Adrenal gland (tissue), 9 donors: ENCODE measurements at regions not wholly inside any gene's neighbourhood (a gene's known extent, or its start where the extent isn't known, plus 50 kb on each side); places are given as distances from the start of the nearest gene placed in this dataset.
"Not testable (repeated sequence)": the region's sequence is repeated elsewhere in the genome, so short reads cannot be mapped to it uniquely, and the experiment has no call there.

ENCODE experiments used
- DNase-seq, 7 donors: peaks; one replicate each; pipeline ENCODE4 v3.0.0-alpha.2; 2019 to 2020
- H3K27ac ChIP-seq, 5 donors: fragments of 200-600 bp; sonication (generic) in 4 of 5; 1 replicate in 3 of 5; 2 replicates in 2 of 5; pipeline versions ENCODE4 v1.5.1 to v1.8.0; 2016 to 2020; ENCODE audit warnings: mild to moderate bottlenecking in 1 of 5
- H3K27me3 ChIP-seq: fragments of 200-600 bp; 2 replicates; pipeline ENCODE4 v1.8.0; 2021
- H3K36me3 ChIP-seq, 2 donors: fragments of 200-600 bp; replicated peaks in 1 of 2; 1 replicate in 1 of 2; 2 replicates in 1 of 2; pipeline versions ENCODE4 v1.5.1 to v1.8.0; 2018 to 2022
- H3K4me1 ChIP-seq, 2 donors: fragments of 200-600 bp; replicated peaks in 1 of 2; 1 replicate in 1 of 2; 2 replicates in 1 of 2; pipeline versions ENCODE4 v1.5.1 to v1.8.0; 2018 to 2021
- H3K4me3 ChIP-seq, 4 donors: fragments of 200-600 bp; sonication (generic) in 3 of 4; one replicate each; pipeline ENCODE4 v1.5.1; 2016 to 2018
- H3K9me3 ChIP-seq, 3 donors: fragments of 200-600 bp; sonication (generic) in 1 of 3; replicated peaks in 1 of 3; 1 replicate in 2 of 3; 2 replicates in 1 of 3; pipeline versions ENCODE4 v1.5.1 to v1.8.0; 2016 to 2021
- POLR2A ChIP-seq, 2 donors: fragments of 450-650 bp; IDR thresholded peaks; one replicate each; pipeline ENCODE4 v1.6.1; 2017; ENCODE audit warnings: antibody characterized with exemption in 2 of 2, mild to moderate bottlenecking in 2 of 2, moderate library complexity in 1 of 2
- WGBS, 4 donors: extraction: QIAGEN DNeasy Blood & Tissue Kit in 2 of 4; methylation state at CpG; one replicate each; pipeline versions ENCODE4 v1.1.5 to v1.1.7; 2013 to 2017; 5-methylcytosine and 5-hydroxymethylcytosine counted together
- intact Hi-C, 2 donors: fragments of 100-400 bp; cut with DNase I; formaldehyde crosslinking; loops; one replicate each; pipeline versions ENCODE4 v1.14.1 to v1.15.0; 2022 to 2023
- TF ChIP-seq, protein P1 (sequence below), 6 experiments: fragments of 450-650 bp in 4 of 6; fragments of 200-600 bp in 2 of 6; sonication (generic) in 1 of 6; IDR thresholded peaks; 1 replicate in 5 of 6; 2 replicates in 1 of 6; pipeline versions ENCODE4 v1.5.1 to v1.8.0; 2016 to 2021; ENCODE audit warnings: antibody characterized with exemption in 6 of 6, mild to moderate bottlenecking in 2 of 6, moderate library complexity in 1 of 6
- donor health status: healthy with polysubstance abuse.
- donor health status: Bipolar disorder and iron deficiency.
- donor health status: DM: yes; HTN: yes; CAD: no.
- donor health status: DM: no; HTN: no; CAD: no.
- donor health status: DM: no; HTN: no; CAD: no.

DNA sequence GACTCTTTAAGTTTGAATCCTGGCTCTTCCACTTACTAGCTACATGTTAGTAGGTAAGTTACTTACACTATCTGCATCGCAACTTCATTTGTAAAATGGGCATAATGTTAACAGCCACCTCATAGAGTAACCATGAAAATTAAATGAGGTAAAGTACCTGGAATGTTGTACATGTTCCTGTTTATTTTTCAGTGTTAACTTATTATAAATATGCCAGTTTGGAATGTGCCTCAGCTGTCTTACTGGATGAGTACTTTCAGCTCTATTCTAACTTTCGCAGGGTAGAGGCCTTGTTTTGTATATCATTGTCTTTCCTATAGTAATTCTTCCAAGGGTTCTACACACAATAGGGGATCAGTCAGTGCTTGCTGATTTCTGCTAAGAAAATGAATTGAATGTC lies 167.4 kb downstream of the DUSP10 start:
- Histone ChIP-seq H3K27me3 (no peaks in the 10 kb centered on the region), H3K27ac (no peak overlapping the region), H3K36me3 (no peaks in the 10 kb centered on the region), H3K9me3 (no peaks in the 10 kb centered on the region), H3K4me3 (no peak overlapping the region), H3K4me1 (no peaks in the 10 kb centered on the region)
- 94 to 98% (median 96%) methylated on average over 2 of the region's 2 CpGs for WGBS, 4 donors
- intact Hi-C loops: no loop called here
- TF ChIP-seq POLR2A (IDR thresholded peaks at IDR 0.05): no peak
- TF ChIP-seq, protein P1, sequence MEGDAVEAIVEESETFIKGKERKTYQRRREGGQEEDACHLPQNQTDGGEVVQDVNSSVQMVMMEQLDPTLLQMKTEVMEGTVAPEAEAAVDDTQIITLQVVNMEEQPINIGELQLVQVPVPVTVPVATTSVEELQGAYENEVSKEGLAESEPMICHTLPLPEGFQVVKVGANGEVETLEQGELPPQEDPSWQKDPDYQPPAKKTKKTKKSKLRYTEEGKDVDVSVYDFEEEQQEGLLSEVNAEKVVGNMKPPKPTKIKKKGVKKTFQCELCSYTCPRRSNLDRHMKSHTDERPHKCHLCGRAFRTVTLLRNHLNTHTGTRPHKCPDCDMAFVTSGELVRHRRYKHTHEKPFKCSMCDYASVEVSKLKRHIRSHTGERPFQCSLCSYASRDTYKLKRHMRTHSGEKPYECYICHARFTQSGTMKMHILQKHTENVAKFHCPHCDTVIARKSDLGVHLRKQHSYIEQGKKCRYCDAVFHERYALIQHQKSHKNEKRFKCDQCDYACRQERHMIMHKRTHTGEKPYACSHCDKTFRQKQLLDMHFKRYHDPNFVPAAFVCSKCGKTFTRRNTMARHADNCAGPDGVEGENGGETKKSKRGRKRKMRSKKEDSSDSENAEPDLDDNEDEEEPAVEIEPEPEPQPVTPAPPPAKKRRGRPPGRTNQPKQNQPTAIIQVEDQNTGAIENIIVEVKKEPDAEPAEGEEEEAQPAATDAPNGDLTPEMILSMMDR (IDR thresholded peaks at IDR 0.05): no peak
- no peak for DNase-seq

DNA sequence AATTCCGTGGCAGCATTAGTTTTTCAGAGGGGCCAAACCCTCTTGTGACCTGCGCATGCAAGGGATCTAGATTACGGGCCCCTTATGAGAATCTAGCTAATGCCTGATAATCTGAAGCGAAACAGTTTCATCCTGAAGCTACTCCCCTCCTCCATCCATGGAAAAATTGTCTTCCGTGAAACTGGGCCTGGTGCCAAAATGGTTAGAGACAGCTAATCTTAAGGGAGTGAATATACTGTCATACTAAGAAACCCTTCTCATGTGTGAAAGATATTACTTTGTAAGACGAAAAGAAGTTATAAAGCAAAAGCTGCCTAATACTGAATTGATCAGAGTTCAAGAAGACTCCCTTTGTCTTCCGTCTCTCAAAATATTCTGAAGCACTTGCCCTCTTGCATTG lies 166.3 kb downstream of the DUSP10 start:
- no peak overlapping the region for H3K4me3 ChIP-seq
- no peaks in the 10 kb centered on the region for H3K9me3 ChIP-seq
- no peaks in the 10 kb centered on the region for H3K4me1 ChIP-seq
- TF ChIP-seq, protein P1 (IDR thresholded peaks at IDR 0.05): no peak
- no peaks in the 10 kb centered on the region for H3K36me3 ChIP-seq
- WGBS, 4 donors: 53 to 74% (median 69%) methylated on average over 4 to 7 of the region's 7 CpGs
- no peaks in the 10 kb centered on the region for H3K27me3 ChIP-seq
- no peak overlapping the region for H3K27ac ChIP-seq
- DNase-seq: peak in 1 of 7 donors; percentile 16
- intact Hi-C loops: no loop called here

DNA sequence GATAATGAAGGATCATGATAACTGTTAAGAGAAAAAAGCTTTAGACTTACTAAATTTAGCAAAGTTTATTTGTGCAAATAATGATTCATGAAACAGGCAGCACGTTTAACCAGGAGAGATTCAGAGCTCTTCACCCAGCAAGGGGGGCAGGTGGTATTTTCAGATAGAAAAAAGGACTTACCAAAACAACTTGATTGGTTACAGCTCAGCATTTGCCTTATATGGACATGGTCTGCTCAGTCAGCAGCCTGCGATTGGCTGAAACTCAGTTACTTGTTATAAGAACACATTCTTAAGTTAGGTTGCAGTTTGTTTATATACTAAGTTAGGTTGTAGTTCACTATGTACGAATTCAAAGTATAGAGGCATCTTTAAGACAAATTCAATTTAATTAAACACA lies 165.6 kb downstream of the DUSP10 start:
- Histone ChIP-seq H3K4me3 (no peak overlapping the region), H3K36me3 (no peaks in the 10 kb centered on the region), H3K27me3 (no peaks in the 10 kb centered on the region), H3K4me1 (no peaks in the 10 kb centered on the region), H3K27ac (no peak overlapping the region), H3K9me3 (no peaks in the 10 kb centered on the region)
- no peak for DNase-seq
- TF ChIP-seq, protein P1 (IDR thresholded peaks at IDR 0.05): no peak
- no peak for TF ChIP-seq POLR2A (IDR thresholded peaks at IDR 0.05)
- intact Hi-C loops: no loop called here
- WGBS, 4 donors: 54 to 65% (median 61%) methylated on average over 3 of the region's 3 CpGs

- Histone ChIP-seq H3K4me3 (no peak overlapping the region), H3K27me3 (no peaks in the 10 kb centered on the region), H3K27ac (no peak overlapping the region), H3K9me3 (no peaks in the 10 kb centered on the region), H3K36me3 (no peaks in the 10 kb centered on the region), H3K4me1 (no peaks in the 10 kb centered on the region)
- intact Hi-C loops: no loop called here
- TF ChIP-seq, protein P1 (IDR thresholded peaks at IDR 0.05): no peak
- no peak for TF ChIP-seq POLR2A (IDR thresholded peaks at IDR 0.05)
- no peak for DNase-seq
- whole genome bisulfite sequencing, 4 donors: 79 to 96% (median 89%) methylated on average over 2 of the region's 2 CpGs
Observed at GRCh38 chr1:221583465-221583864, 158.4 kb downstream of the DUSP10 start.

DNA sequence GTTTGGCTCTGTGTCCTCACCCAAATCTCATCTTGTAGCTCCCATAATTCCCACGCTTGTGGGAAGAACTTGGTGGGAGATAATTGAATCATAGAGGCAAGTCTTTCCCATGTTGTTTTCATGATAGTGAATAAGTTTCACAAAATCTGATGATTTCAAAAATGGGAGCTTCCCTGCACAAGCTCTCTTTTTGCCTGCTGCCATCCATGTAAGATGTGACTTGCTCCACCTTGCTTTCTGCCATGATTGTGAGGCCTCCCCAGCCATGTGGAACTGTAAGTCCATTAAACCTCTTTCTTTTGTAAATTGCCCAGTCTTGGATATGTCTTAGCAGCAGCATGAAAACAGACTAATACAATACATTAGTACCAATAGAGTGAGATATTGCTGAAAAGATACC lies 154.9 kb downstream of the DUSP10 start:
- H3K27ac ChIP-seq, DNase-seq, H3K36me3 ChIP-seq, intact Hi-C loops, H3K27me3 ChIP-seq, H3K9me3 ChIP-seq, H3K4me3 ChIP-seq, H3K4me1 ChIP-seq: not testable (repeated sequence)
- WGBS, 4 donors: 84 to 94% (median 90%) methylated on average over 1 of the region's 1 CpG

- H3K27me3 ChIP-seq, H3K9me3 ChIP-seq, DNase-seq, H3K27ac ChIP-seq, H3K4me1 ChIP-seq, H3K36me3 ChIP-seq, H3K4me3 ChIP-seq, intact Hi-C loops: not testable (repeated sequence)
Observed at GRCh38 chr1:221591250-221591649, 150.6 kb downstream of the DUSP10 start.
